GM12878 (cell line): ENCODE measurements at regions not wholly inside any gene's neighbourhood (a gene's known extent, or its start where the extent isn't known, plus 50 kb on each side); places are given as distances from the start of the nearest gene placed in this dataset.

ENCODE experiments used
- ATAC-seq: fragments of 200-7000 bp; cut with Tn5 transposase; 3 replicates; pipeline ENCODE4 v1.9.1; 2020; ENCODE audit warnings: mild to moderate bottlenecking, moderate library complexity
- BruUV-seq: library from RNA; stranded (reverse); fragments of 400-500 nt; replicated peaks from 2 replicates; lab custom pipeline; 2021; lab: Mats Ljungman, UMichigan
- CTCF ChIA-PET: fragments of 300-600 bp; sonication (Branson Sonifier 250); formaldehyde crosslinking; extraction: SDS; loops from one replicate; lab custom pipeline; 2021; ENCODE audit warnings: inconsistent platforms; lab: Yijun Ruan, JAX
- POLR2A ChIA-PET: fragments of 350-600 bp; formaldehyde crosslinking; extraction: SDS; loops from one replicate; lab custom pipeline; 2021; ENCODE audit warnings: inconsistent platforms; lab: Charles Lee
- RAD21 ChIA-PET: fragments of 300-600 bp; sonication (Branson Sonifier 250); formaldehyde crosslinking; loops from one replicate; lab custom pipeline; 2023; ENCODE audit warnings: antibody characterized with exemption; ENCODE audit not compliant: unreplicated experiment; lab: Charles Lee
- SMC1A ChIA-PET: fragments of 300-600 bp; sonication (Branson Sonifier 250); formaldehyde crosslinking; loops from one replicate; lab custom pipeline; 2023; ENCODE audit not compliant: unreplicated experiment, uncharacterized antibody; lab: Charles Lee
- DNase-seq: peaks from one replicate; pipeline ENCODE4 v3.0.0-alpha.2; 2011; ENCODE audit warnings: low read depth, low spot score
- FAIRE-seq: peaks from 3 replicates; lab custom pipeline; 2011; peaks lifted over from hg19 to GRCh38; lab: Jason Lieb, UNC
- H2AFZ ChIP-seq: 2 replicates; pipeline ENCODE4 v1.6.0; 2011; ENCODE audit warnings: low read depth, low read length, control low read depth; ENCODE audit not compliant: control insufficient read depth
- H3K27ac ChIP-seq: 2 replicates; pipeline ENCODE4 v1.5.1; 2011; ENCODE audit warnings: control low read depth; ENCODE audit not compliant: control insufficient read depth, insufficient read depth
- H3K27me3 ChIP-seq, 2 experiments: replicated peaks in 1 of 2; 2 replicates each; pipeline versions ENCODE4 v1.6.0 to v1.6.1; 2011; ENCODE audit warnings: low read length in 1 of 2; ENCODE audit not compliant: control insufficient read depth in 2 of 2, insufficient read depth in 2 of 2
- H3K36me3 ChIP-seq, 2 experiments: 2 replicates each; pipeline ENCODE4 v1.5.1; 2011; ENCODE audit warnings: low read length in 1 of 2; ENCODE audit not compliant: control insufficient read depth in 2 of 2, insufficient read depth in 2 of 2
- H3K4me1 ChIP-seq: 2 replicates; pipeline ENCODE4 v1.6.1; 2011; ENCODE audit warnings: mild to moderate bottlenecking, low read length, moderate library complexity, mixed read lengths; ENCODE audit not compliant: control insufficient read depth, insufficient read depth
- H3K4me2 ChIP-seq: 2 replicates; pipeline ENCODE4 v1.6.0; 2011; ENCODE audit warnings: control low read depth; ENCODE audit not compliant: control insufficient read depth, insufficient read depth
- H3K4me3 ChIP-seq: fragments of 200-600 bp; sonication (generic); 2 replicates; pipeline ENCODE4 v1.5.1; 2016
- H3K79me2 ChIP-seq: 2 replicates; pipeline ENCODE4 v1.6.0; 2011; ENCODE audit warnings: low read length; ENCODE audit not compliant: control insufficient read depth, insufficient read depth
- H3K9ac ChIP-seq: 2 replicates; pipeline ENCODE4 v1.8.0; 2011; ENCODE audit warnings: low read length, control low read depth, mixed read lengths; ENCODE audit not compliant: control insufficient read depth, insufficient read depth
- H3K9me3 ChIP-seq: replicated peaks from 3 replicates; pipeline ENCODE4 v1.5.1; 2011; ENCODE audit warnings: mild to moderate bottlenecking, low read length; ENCODE audit not compliant: control insufficient read depth, insufficient read depth
- H4K20me1 ChIP-seq: 2 replicates; pipeline ENCODE4 v1.6.0; 2011; ENCODE audit not compliant: control insufficient read depth, insufficient read depth
- BACH1 ChIP-seq: fragments of 450-650 bp; IDR thresholded peaks from 2 replicates; pipeline ENCODE4 v1.6.1; 2017; ENCODE audit warnings: mild to moderate bottlenecking, borderline replicate concordance
- CHD2 ChIP-seq: IDR thresholded peaks from 2 replicates; pipeline ENCODE4 v1.6.1; 2011; ENCODE audit warnings: low read depth, low read length, improper control_type of control experiment, borderline replicate concordance
- MAX ChIP-seq: IDR thresholded peaks from 2 replicates; pipeline ENCODE4 v1.6.1; 2012; ENCODE audit warnings: low read depth, low read length, improper control_type of control experiment
- MEF2A ChIP-seq: IDR thresholded peaks from 2 replicates; pipeline ENCODE4 v1.6.1; 2011; ENCODE audit warnings: low read depth, mild to moderate bottlenecking, low read length, moderate library complexity; ENCODE audit not compliant: insufficient read depth
- MEF2B ChIP-seq: fragments of 450-650 bp; IDR thresholded peaks from 2 replicates; pipeline ENCODE4 v1.6.1; 2018; ENCODE audit warnings: mild to moderate bottlenecking, moderate library complexity; ENCODE audit not compliant: partially characterized antibody, poor library complexity, severe bottlenecking
- NFYA ChIP-seq: IDR thresholded peaks from 2 replicates; pipeline ENCODE4 v1.6.1; 2011; ENCODE audit warnings: low read depth, mild to moderate bottlenecking, low read length, improper control_type of control experiment, borderline replicate concordance
- PKNOX1 ChIP-seq: fragments of 450-650 bp; IDR thresholded peaks from 2 replicates; pipeline ENCODE4 v1.6.1; 2016; ENCODE audit warnings: mild to moderate bottlenecking
- POLR2A ChIP-seq: IDR thresholded peaks from 2 replicates; pipeline ENCODE4 v1.6.1; 2011; ENCODE audit warnings: low read depth, mild to moderate bottlenecking, low read length
- PRDM15 ChIP-seq: fragments of 450-650 bp; formaldehyde crosslinking; IDR thresholded peaks from 2 replicates; pipeline ENCODE4 v1.4.0; 2020; ENCODE audit warnings: mild to moderate bottlenecking, moderate library complexity
- REST ChIP-seq: IDR thresholded peaks from 2 replicates; pipeline ENCODE4 v1.6.1; 2012; ENCODE audit warnings: mild to moderate bottlenecking, low read depth, low read length
- SREBF1 ChIP-seq: IDR thresholded peaks from 2 replicates; pipeline ENCODE4 v1.6.1; 2012; ENCODE audit warnings: mild to moderate bottlenecking, low read length
- YY1 ChIP-seq: IDR thresholded peaks from 2 replicates; pipeline ENCODE4 v1.6.1; 2011; ENCODE audit warnings: low read depth, mild to moderate bottlenecking, low read length
- ZNF384 ChIP-seq: IDR thresholded peaks from 2 replicates; pipeline ENCODE4 v1.6.1; 2012; ENCODE audit warnings: low read depth, mild to moderate bottlenecking, low read length, improper control_type of control experiment, borderline replicate concordance
- in situ Hi-C: fragments of 300-500 bp; cut with MboI; formaldehyde crosslinking; loops from 9 replicates; pipeline ENCODE4 v1.14.3; 2018; ENCODE audit warnings: mixed read lengths
- intact Hi-C: fragments of 100-400 bp; cut with micrococcal nuclease; formaldehyde crosslinking; loops from one replicate; pipeline ENCODE4 v1.14.2; 2022; ENCODE audit not compliant: unreplicated experiment

- no peak for TF ChIP-seq PRDM15
- TF ChIP-seq ZNF384 = no peak
- TF ChIP-seq MEF2A = no peak
Measured at GRCh38 chr12:54786081-54786480, 68.2 kb upstream of the MUCL1 start (continued).

- BruUV-seq = no TSS peak
- H2AFZ ChIP-seq = no peak overlapping the region
- no peaks in the 10 kb centered on the region for H4K20me1 ChIP-seq
- TF ChIP-seq MAX = no peak
- TF ChIP-seq MEF2B = no peak
- TF ChIP-seq BACH1 = no peak
- no peak for TF ChIP-seq PKNOX1
- no peak for TF ChIP-seq YY1
- TF ChIP-seq POLR2A = no peak
- no peak for TF ChIP-seq SREBF1
- no peak for TF ChIP-seq REST
- TF ChIP-seq NFYA = no peak
- TF ChIP-seq CHD2 = no peak
- CTCF ChIA-PET = no interaction called here
- H3K4me3 ChIP-seq = no peak overlapping the region
- H3K9ac ChIP-seq = no peak overlapping the region
- intact Hi-C loops = no loop called here
- no peak overlapping the region for H3K27ac ChIP-seq
- no peaks in the 10 kb centered on the region for H3K36me3 ChIP-seq
- H3K4me2 ChIP-seq = no peak overlapping the region
- SMC1A ChIA-PET = no interaction called here
- no peaks in the 10 kb centered on the region for H3K27me3 ChIP-seq
- FAIRE-seq (no peak), DNase-seq (no peak), ATAC-seq (no peak)
- POLR2A ChIA-PET = no interaction called here
- H3K9me3 ChIP-seq = no peaks in the 10 kb centered on the region; the same call in 2 of the 3 replicates
- H3K79me2 ChIP-seq = no peaks in the 10 kb centered on the region
- in situ Hi-C loops = no loop called here
- RAD21 ChIA-PET = no interaction called here
- H3K4me1 ChIP-seq = no peaks in the 10 kb centered on the region
Measured at GRCh38 chr12:54784115-54784514, 70.2 kb upstream of the MUCL1 start.
